H1 (cell line): ENCODE measurements at regions not wholly inside any gene's neighbourhood (a gene's known extent, or its start where the extent isn't known, plus 50 kb on each side); places are given as distances from the start of the nearest gene placed in this dataset.

ENCODE experiments used
- CHD7 ChIP-seq: fragments of 300-600 bp; sonication (generic); IDR thresholded peaks from 2 replicates; pipeline ENCODE4 v1.7.1; 2012; ENCODE audit warnings: low read length, moderate library complexity, mild to moderate bottlenecking, inconsistent platforms; ENCODE audit not compliant: insufficient replicate concordance
- EP300 ChIP-seq, 2 experiments: IDR thresholded peaks; 1 replicate in 1 of 2; 2 replicates in 1 of 2; pipeline ENCODE4 v1.6.1; 2011 to 2012; ENCODE audit warnings: low read depth in 2 of 2, low read length in 2 of 2, mild to moderate bottlenecking in 2 of 2, borderline replicate concordance in 1 of 2, inconsistent platforms in 1 of 2, moderate library complexity in 1 of 2
- KDM5A ChIP-seq: fragments of 200-600 bp; IDR thresholded peaks from 2 replicates; pipeline ENCODE4 v1.7.1; 2012; ENCODE audit warnings: mild to moderate bottlenecking, low read length, inconsistent platforms, mixed read lengths
- SIN3A ChIP-seq, 2 experiments: IDR thresholded peaks in 1 of 2; conservative IDR thresholded peaks in 1 of 2; 2 replicates each; pipeline ENCODE4 v1.6.1; 2011 to 2012; ENCODE audit warnings: low read length in 2 of 2, improper control_type of control experiment in 1 of 2, low read depth in 1 of 2, mild to moderate bottlenecking in 1 of 2

DNA sequence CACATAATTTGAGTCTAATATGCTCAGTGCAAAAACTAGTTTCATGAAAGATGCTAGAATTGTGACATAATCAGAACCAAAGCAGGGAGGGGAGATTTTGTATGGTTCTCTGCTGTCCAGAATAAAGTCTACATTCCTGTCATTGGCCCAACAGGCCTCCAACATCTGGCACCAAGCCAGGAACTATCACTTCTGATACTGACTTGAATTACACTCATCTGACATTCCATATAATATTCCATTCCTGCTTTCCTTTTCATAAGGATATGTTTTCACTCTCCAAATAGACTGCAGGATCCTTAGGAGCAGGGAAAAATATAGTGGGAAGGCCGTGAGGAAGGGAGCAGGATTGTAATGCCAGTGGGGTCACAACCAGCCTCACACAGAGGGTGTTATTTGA is 84.6 kb upstream of the BTN3A2 start (continued):
- no peak for TF ChIP-seq EP300 (IDR thresholded peaks at IDR 0.05; ENCODE audit: borderline replicate concordance in 1 of 2, low read depth in 2 of 2, low read length in 2 of 2)
- TF ChIP-seq CHD7: no peak
- TF ChIP-seq KDM5A: no peak
- no peak for TF ChIP-seq SIN3A (conservative IDR thresholded peaks at IDR 0.05 in 1 of 2, IDR thresholded peaks at IDR 0.05 in 1 of 2; ENCODE audit: low read depth in 1 of 2, low read length in 2 of 2)
